HEK293 (cell line): ENCODE measurements at regions not wholly inside any gene's neighbourhood (a gene's known extent, or its start where the extent isn't known, plus 50 kb on each side); places are given as distances from the start of the nearest gene placed in this dataset.

Source experiments
- CTCF ChIA-PET: fragments of 350-600 bp; formaldehyde crosslinking; extraction: SDS; loops from one replicate; lab custom pipeline; 2021; ENCODE audit warnings: antibody characterized with exemption; lab: Yijun Ruan, JAX
- POLR2A ChIA-PET: fragments of 300-600 bp; formaldehyde crosslinking; extraction: SDS; loops from one replicate; lab custom pipeline; 2020; ENCODE audit warnings: antibody characterized with exemption, inconsistent platforms; lab: Yijun Ruan, JAX
- H3K27ac ChIP-seq: fragments of 200-500 bp; sonication (Bioruptor generic); 2 replicates; pipeline ENCODE4 v1.5.1; 2014; ENCODE audit warnings: low read depth, low read length, control low read depth, inconsistent platforms; ENCODE audit errors: extremely low read depth
- H3K36me3 ChIP-seq, 2 experiments: fragments of 200-500 bp in 1 of 2; sonication (Bioruptor generic) in 1 of 2; 1 replicate in 1 of 2; 2 replicates in 1 of 2; pipeline ENCODE4 v1.5.1; 2014 to 2017; ENCODE audit warnings: inconsistent platforms in 2 of 2, low read length in 2 of 2; ENCODE audit not compliant: control insufficient read depth in 2 of 2, insufficient read depth in 1 of 2
- H3K4me1 ChIP-seq: fragments of 200-500 bp; sonication (Bioruptor generic); 2 replicates; pipeline ENCODE4 v1.5.1; 2014; ENCODE audit warnings: mild to moderate bottlenecking, low read length, inconsistent platforms; ENCODE audit not compliant: control insufficient read depth, insufficient read depth
- H3K4me3 ChIP-seq: 2 replicates; pipeline ENCODE4 v1.5.1; 2011; ENCODE audit warnings: low read depth, mild to moderate bottlenecking, control low read depth, low read length, moderate library complexity
- H3K9me3 ChIP-seq: fragments of 200-500 bp; sonication (Bioruptor generic); 2 replicates; pipeline ENCODE4 v1.5.1; 2014; ENCODE audit warnings: low read depth, low read length, inconsistent platforms; ENCODE audit not compliant: control insufficient read depth, insufficient read depth
- ATF2 ChIP-seq: fragments of 450-650 bp; formaldehyde crosslinking; IDR thresholded peaks from 2 replicates; pipeline ENCODE4 v1.5.1; 2016; ENCODE audit warnings: missing biosample characterization, missing genetic modification characterization, low read depth
- GLI4 ChIP-seq: fragments of 450-650 bp; formaldehyde crosslinking; IDR thresholded peaks from 2 replicates; pipeline ENCODE4 v1.5.1; 2016; ENCODE audit warnings: missing biosample characterization, missing genetic modification characterization
- HOXC10 ChIP-seq: sonication (generic); formaldehyde crosslinking; IDR thresholded peaks from 2 replicates; pipeline ENCODE4 v1.8.1; 2023; ENCODE audit warnings: mild to moderate bottlenecking, missing genetic modification reagents
- OSR2 ChIP-seq: fragments of 450-650 bp; formaldehyde crosslinking; IDR thresholded peaks from 2 replicates; pipeline ENCODE4 v1.5.1; 2016; ENCODE audit warnings: missing biosample characterization, missing genetic modification characterization
- OVOL3 ChIP-seq: fragments of 450-650 bp; formaldehyde crosslinking; IDR thresholded peaks from 2 replicates; pipeline ENCODE4 v1.5.1; 2016; ENCODE audit warnings: missing biosample characterization, missing genetic modification characterization
- PRDM10 ChIP-seq: fragments of 450-650 bp; formaldehyde crosslinking; IDR thresholded peaks from 2 replicates; pipeline ENCODE4 v1.5.1; 2016; ENCODE audit warnings: missing biosample characterization, missing genetic modification characterization
- PRDM6 ChIP-seq: fragments of 450-650 bp; formaldehyde crosslinking; IDR thresholded peaks from 2 replicates; pipeline ENCODE4 v1.5.1; 2017; ENCODE audit warnings: missing biosample characterization, missing genetic modification characterization
- REPIN1 ChIP-seq: fragments of 450-650 bp; formaldehyde crosslinking; IDR thresholded peaks from 2 replicates; pipeline ENCODE4 v1.5.1; 2017; ENCODE audit warnings: missing biosample characterization, missing genetic modification characterization, low read depth
- SETDB1 ChIP-seq: IDR thresholded peaks from one replicate; pipeline ENCODE4 v1.6.1; 2017; ENCODE audit warnings: mild to moderate bottlenecking, low read length, moderate library complexity, mixed read lengths; ENCODE audit not compliant: insufficient read length
- SP7 ChIP-seq: fragments of 450-650 bp; formaldehyde crosslinking; IDR thresholded peaks from 2 replicates; pipeline ENCODE4 v1.5.1; 2016; ENCODE audit warnings: missing biosample characterization, missing genetic modification characterization
- ZBTB20 ChIP-seq: fragments of 450-650 bp; formaldehyde crosslinking; IDR thresholded peaks from 2 replicates; pipeline ENCODE4 v1.5.1; 2016; ENCODE audit warnings: missing biosample characterization, missing genetic modification characterization
- ZBTB26 ChIP-seq: fragments of 450-650 bp; formaldehyde crosslinking; optimal IDR thresholded peaks from 2 replicates; pipeline ENCODE3; 2016; ENCODE audit warnings: missing biosample characterization, mild to moderate bottlenecking, missing genetic modification characterization
- ZBTB49 ChIP-seq: fragments of 450-650 bp; formaldehyde crosslinking; IDR thresholded peaks from 2 replicates; pipeline ENCODE4 v1.5.1; 2016; ENCODE audit warnings: missing biosample characterization, missing genetic modification characterization, low read depth
- ZFP3 ChIP-seq: fragments of 450-650 bp; formaldehyde crosslinking; IDR thresholded peaks from 2 replicates; pipeline ENCODE4 v1.5.1; 2016; ENCODE audit warnings: low read depth, missing biosample characterization, missing genetic modification characterization
- ZNF114 ChIP-seq: fragments of 450-650 bp; formaldehyde crosslinking; IDR thresholded peaks from 2 replicates; pipeline ENCODE4 v1.5.0; 2017; ENCODE audit warnings: missing biosample characterization, missing genetic modification characterization
- ZNF2 ChIP-seq: fragments of 450-650 bp; formaldehyde crosslinking; IDR thresholded peaks from 2 replicates; pipeline ENCODE4 v1.5.1; 2016; ENCODE audit warnings: missing biosample characterization, missing genetic modification characterization
- ZNF292 ChIP-seq: fragments of 450-650 bp; formaldehyde crosslinking; IDR thresholded peaks from 2 replicates; pipeline ENCODE4 v1.5.1; 2016; ENCODE audit warnings: low read depth, missing biosample characterization, missing genetic modification characterization, borderline replicate concordance
- ZNF341 ChIP-seq: fragments of 450-650 bp; formaldehyde crosslinking; IDR thresholded peaks from 2 replicates; pipeline ENCODE4; 2016; ENCODE audit warnings: low read depth, missing biosample characterization, missing genetic modification characterization
- ZNF37A ChIP-seq: fragments of 450-650 bp; IDR thresholded peaks from 2 replicates; pipeline ENCODE4 v1.5.1; 2018; ENCODE audit warnings: missing biosample characterization, missing genetic modification characterization
- ZNF433 ChIP-seq: fragments of 450-650 bp; formaldehyde crosslinking; IDR thresholded peaks from 2 replicates; pipeline ENCODE4 v1.5.1; 2016; ENCODE audit warnings: missing biosample characterization, missing genetic modification characterization, low read depth
- ZNF501 ChIP-seq: fragments of 450-650 bp; formaldehyde crosslinking; IDR thresholded peaks from 2 replicates; pipeline ENCODE4 v1.5.1; 2016; ENCODE audit warnings: missing biosample characterization, missing genetic modification characterization
- ZNF521 ChIP-seq: fragments of 450-650 bp; formaldehyde crosslinking; IDR thresholded peaks from 2 replicates; pipeline ENCODE4 v1.5.1; 2017; ENCODE audit warnings: missing biosample characterization, mild to moderate bottlenecking, missing genetic modification characterization
- ZNF555 ChIP-seq: fragments of 450-650 bp; formaldehyde crosslinking; conservative IDR thresholded peaks from 2 replicates; pipeline ENCODE4 v1.5.1; 2017; ENCODE audit warnings: missing biosample characterization, mild to moderate bottlenecking, missing genetic modification characterization, inconsistent platforms
- ZNF571 ChIP-seq: fragments of 450-650 bp; formaldehyde crosslinking; IDR thresholded peaks from 2 replicates; pipeline ENCODE4 v1.5.0; 2017; ENCODE audit warnings: missing biosample characterization, missing genetic modification characterization
- ZNF626 ChIP-seq: fragments of 450-650 bp; sonication (Bioruptor Pico); formaldehyde crosslinking; IDR thresholded peaks from 2 replicates; pipeline ENCODE4 v1.5.1; 2018; ENCODE audit warnings: missing biosample characterization, missing genetic modification characterization, inconsistent platforms
- ZNF629 ChIP-seq: fragments of 450-650 bp; formaldehyde crosslinking; IDR thresholded peaks from 2 replicates; pipeline ENCODE4 v1.5.1; 2017; ENCODE audit warnings: missing biosample characterization, missing genetic modification characterization
- ZNF660 ChIP-seq: fragments of 450-650 bp; IDR thresholded peaks from 2 replicates; pipeline ENCODE4 v1.5.1; 2018; ENCODE audit warnings: missing biosample characterization, mild to moderate bottlenecking, missing genetic modification characterization
- ZNF677 ChIP-seq: fragments of 450-650 bp; IDR thresholded peaks from 2 replicates; pipeline ENCODE4 v1.5.0; 2018; ENCODE audit warnings: missing biosample characterization, mild to moderate bottlenecking, missing genetic modification characterization, moderate library complexity
- ZNF843 ChIP-seq: fragments of 450-650 bp; formaldehyde crosslinking; IDR thresholded peaks from 2 replicates; pipeline ENCODE4 v1.5.1; 2016; ENCODE audit warnings: missing biosample characterization, missing genetic modification characterization

DNA sequence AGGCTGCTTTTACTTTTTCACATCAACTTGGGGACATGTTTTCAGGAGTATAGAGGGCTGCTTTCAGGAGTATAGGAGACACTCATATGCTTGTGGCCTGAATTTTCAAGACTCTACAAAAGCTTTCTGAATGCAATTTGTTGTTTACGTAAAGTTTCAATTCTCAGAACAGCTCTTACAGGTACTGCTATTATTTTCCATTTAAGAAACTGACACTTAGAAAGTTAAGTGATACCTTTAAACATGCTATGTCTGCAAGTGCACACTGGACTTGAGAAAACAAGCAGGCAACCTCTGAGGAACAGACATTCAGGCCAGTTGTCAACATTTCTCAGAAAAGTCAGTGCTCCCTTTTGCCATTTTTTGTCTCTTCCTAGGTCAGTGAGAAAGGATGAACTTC, 70.0 kb upstream of the PHYHIPL start:
- TF ChIP-seq ZFP3 (tag by site-specific recombination) = no peak
- TF ChIP-seq ZNF629 (tag by site-specific recombination) = no peak
- TF ChIP-seq ZNF501 (tag by site-specific recombination) = no peak
- TF ChIP-seq ZNF660 (tag by site-specific recombination) = no peak
- TF ChIP-seq ATF2 (tag by site-specific recombination) = no peak
- TF ChIP-seq OSR2 (tag by site-specific recombination) = no peak
- no peak for TF ChIP-seq ZNF555
- TF ChIP-seq PRDM10 (tag by site-specific recombination) = no peak
- no peak for TF ChIP-seq ZNF521 (tag by site-specific recombination)
- TF ChIP-seq ZNF2 (tag by site-specific recombination) = no peak
- no peak for TF ChIP-seq ZNF571 (tag by site-specific recombination)
- no peak for TF ChIP-seq ZBTB20 (tag by site-specific recombination)
- no peak for TF ChIP-seq ZNF114 (tag by site-specific recombination)
- TF ChIP-seq PRDM6 (tag by site-specific recombination) = no peak
- no peak for TF ChIP-seq REPIN1 (tag by site-specific recombination)
- no peak for TF ChIP-seq SETDB1
- TF ChIP-seq SP7 = no peak
- no peak for TF ChIP-seq ZNF433 (tag by site-specific recombination)
- TF ChIP-seq ZNF341 (tag by site-specific recombination) = no peak
- TF ChIP-seq ZNF677 (tag by site-specific recombination) = no peak
- Histone ChIP-seq H3K4me1 (no peaks in the 10 kb centered on the region), H3K4me3 (no peak overlapping the region), H3K36me3 (no peaks in the 10 kb centered on the region), H3K27ac (no peak overlapping the region), H3K9me3 (no peaks in the 10 kb centered on the region)
- ChIA-PET CTCF (no interaction called here), POLR2A (no interaction called here)

DNA sequence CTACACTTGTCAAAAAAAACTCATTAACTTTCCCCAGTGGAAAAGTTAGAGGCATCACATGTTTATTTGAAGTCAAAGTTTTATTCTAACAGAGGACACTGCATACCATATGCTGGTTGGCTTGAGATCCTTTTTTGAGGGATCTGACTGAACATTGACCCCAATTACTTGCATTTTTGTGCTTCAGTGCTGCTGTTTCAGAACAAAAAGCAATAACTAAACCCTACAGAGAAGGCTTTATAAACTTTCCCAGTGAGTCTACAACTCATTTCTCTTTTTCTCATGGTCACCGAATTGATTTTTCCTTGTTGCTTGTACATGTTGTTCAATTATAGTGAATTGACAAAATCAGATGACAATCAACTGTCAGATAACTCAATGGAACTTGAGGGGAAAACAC, 69.3 kb upstream of the PHYHIPL start:
- no peaks in the 10 kb centered on the region for H3K4me1 ChIP-seq
- POLR2A ChIA-PET = no interaction called here
- H3K9me3 ChIP-seq = no peaks in the 10 kb centered on the region
- no peaks in the 10 kb centered on the region for H3K36me3 ChIP-seq
- no peak overlapping the region for H3K27ac ChIP-seq
- CTCF ChIA-PET = no interaction called here
- H3K4me3 ChIP-seq = no peak overlapping the region
- TF ChIP-seq HOXC10 (CRISPR knock-in tag) = no peak
- TF ChIP-seq GLI4 (tag by site-specific recombination) = no peak
- no peak for TF ChIP-seq ZNF37A (tag by site-specific recombination)
- no peak for TF ChIP-seq ZNF843
- TF ChIP-seq ZNF626 = no peak
- no peak for TF ChIP-seq OVOL3 (tag by site-specific recombination)
- no peak for TF ChIP-seq ZBTB26
- no peak for TF ChIP-seq ZNF292 (tag by site-specific recombination)
- TF ChIP-seq ZBTB49 (tag by site-specific recombination) = no peak
